SK-N-SH (cell line): ENCODE measurements at regions not wholly inside any gene's neighbourhood (a gene's known extent, or its start where the extent isn't known, plus 50 kb on each side); places are given as distances from the start of the nearest gene placed in this dataset.

Experiments
- GABPA ChIP-seq: IDR thresholded peaks from 2 replicates; pipeline ENCODE4 v1.4.0; 2012; ENCODE audit warnings: low read depth, mild to moderate bottlenecking
- GATA2 ChIP-seq: sonication (generic); formaldehyde crosslinking; IDR thresholded peaks from 2 replicates; pipeline ENCODE4 v1.5.0; 2020; ENCODE audit warnings: mild to moderate bottlenecking, missing genetic modification reagents
- JUND ChIP-seq: IDR thresholded peaks from 2 replicates; pipeline ENCODE4 v1.4.0; 2012
- RAD21 ChIP-seq: IDR thresholded peaks from 2 replicates; pipeline ENCODE4 v1.6.1; 2012; ENCODE audit warnings: mild to moderate bottlenecking, low read length
- RCOR1 ChIP-seq: fragments of 150-350 bp; IDR thresholded peaks from 2 replicates; pipeline ENCODE4 v1.6.1; 2017; ENCODE audit warnings: antibody characterized with exemption, low read length
- RFX5 ChIP-seq: IDR thresholded peaks from 2 replicates; pipeline ENCODE4 v1.6.1; 2012; ENCODE audit warnings: mild to moderate bottlenecking, improper control_type of control experiment, low read length
- TAF1 ChIP-seq: IDR thresholded peaks from 2 replicates; pipeline ENCODE4 v1.6.1; 2012; ENCODE audit warnings: low read depth, mild to moderate bottlenecking, low read length, moderate library complexity, borderline replicate concordance
- TEAD4 ChIP-seq: IDR thresholded peaks from 2 replicates; pipeline ENCODE4 v1.4.0; 2012; ENCODE audit warnings: mild to moderate bottlenecking, borderline replicate concordance; ENCODE audit not compliant: insufficient read depth
- TF ChIP-seq, protein P1 (sequence below): IDR thresholded peaks from 2 replicates; pipeline ENCODE4 v1.4.0; 2012; ENCODE audit warnings: low read depth, borderline replicate concordance
- TF ChIP-seq, protein P2 (sequence below): fragments of 200-600 bp; sonication (generic); IDR thresholded peaks from 2 replicates; pipeline ENCODE4 v1.6.1; 2017; ENCODE audit warnings: antibody characterized with exemption, mild to moderate bottlenecking, moderate library complexity
- TF ChIP-seq, protein P3 (sequence below): IDR thresholded peaks from 2 replicates; pipeline ENCODE4 v1.4.0; 2012; ENCODE audit warnings: low read depth
- TF ChIP-seq, protein P4 (sequence below): IDR thresholded peaks from 2 replicates; pipeline ENCODE4; 2012

DNA sequence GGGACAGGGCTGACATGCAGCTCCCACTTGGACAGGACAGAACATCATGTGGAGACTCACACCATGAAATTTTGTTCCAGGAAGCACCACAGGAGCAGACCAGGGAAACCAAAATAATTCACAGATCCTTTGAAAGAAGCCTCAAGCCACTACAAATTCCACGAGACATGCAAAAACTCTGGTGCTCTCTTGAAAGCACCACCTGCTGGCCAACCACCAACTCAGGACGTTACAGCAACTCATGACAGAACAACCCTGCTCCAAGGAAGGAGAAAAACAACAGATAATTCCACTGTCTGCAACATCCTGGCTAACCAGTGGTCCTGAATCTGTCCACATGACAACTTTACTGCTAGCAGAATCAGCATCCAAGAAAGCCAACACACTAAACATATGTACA, 516.0 kb downstream of the SPATA31D1 start:
- no peak for TF ChIP-seq RFX5
- TF ChIP-seq GABPA, result no peak
- no peak for TF ChIP-seq TAF1
- no peak for TF ChIP-seq TEAD4
- TF ChIP-seq, protein P1, sequence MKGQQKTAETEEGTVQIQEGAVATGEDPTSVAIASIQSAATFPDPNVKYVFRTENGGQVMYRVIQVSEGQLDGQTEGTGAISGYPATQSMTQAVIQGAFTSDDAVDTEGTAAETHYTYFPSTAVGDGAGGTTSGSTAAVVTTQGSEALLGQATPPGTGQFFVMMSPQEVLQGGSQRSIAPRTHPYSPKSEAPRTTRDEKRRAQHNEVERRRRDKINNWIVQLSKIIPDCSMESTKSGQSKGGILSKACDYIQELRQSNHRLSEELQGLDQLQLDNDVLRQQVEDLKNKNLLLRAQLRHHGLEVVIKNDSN, result no peak
- TF ChIP-seq JUND, result no peak
- TF ChIP-seq RCOR1, result no peak
- no peak for TF ChIP-seq GATA2 (CRISPR knock-in tag)
- TF ChIP-seq, protein P2, sequence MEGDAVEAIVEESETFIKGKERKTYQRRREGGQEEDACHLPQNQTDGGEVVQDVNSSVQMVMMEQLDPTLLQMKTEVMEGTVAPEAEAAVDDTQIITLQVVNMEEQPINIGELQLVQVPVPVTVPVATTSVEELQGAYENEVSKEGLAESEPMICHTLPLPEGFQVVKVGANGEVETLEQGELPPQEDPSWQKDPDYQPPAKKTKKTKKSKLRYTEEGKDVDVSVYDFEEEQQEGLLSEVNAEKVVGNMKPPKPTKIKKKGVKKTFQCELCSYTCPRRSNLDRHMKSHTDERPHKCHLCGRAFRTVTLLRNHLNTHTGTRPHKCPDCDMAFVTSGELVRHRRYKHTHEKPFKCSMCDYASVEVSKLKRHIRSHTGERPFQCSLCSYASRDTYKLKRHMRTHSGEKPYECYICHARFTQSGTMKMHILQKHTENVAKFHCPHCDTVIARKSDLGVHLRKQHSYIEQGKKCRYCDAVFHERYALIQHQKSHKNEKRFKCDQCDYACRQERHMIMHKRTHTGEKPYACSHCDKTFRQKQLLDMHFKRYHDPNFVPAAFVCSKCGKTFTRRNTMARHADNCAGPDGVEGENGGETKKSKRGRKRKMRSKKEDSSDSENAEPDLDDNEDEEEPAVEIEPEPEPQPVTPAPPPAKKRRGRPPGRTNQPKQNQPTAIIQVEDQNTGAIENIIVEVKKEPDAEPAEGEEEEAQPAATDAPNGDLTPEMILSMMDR, result no peak; the same call in 1 of the 2 replicates
- TF ChIP-seq RAD21, result no peak
- TF ChIP-seq, protein P3, sequence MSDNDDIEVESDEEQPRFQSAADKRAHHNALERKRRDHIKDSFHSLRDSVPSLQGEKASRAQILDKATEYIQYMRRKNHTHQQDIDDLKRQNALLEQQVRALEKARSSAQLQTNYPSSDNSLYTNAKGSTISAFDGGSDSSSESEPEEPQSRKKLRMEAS, result no peak
- TF ChIP-seq, protein P4, sequence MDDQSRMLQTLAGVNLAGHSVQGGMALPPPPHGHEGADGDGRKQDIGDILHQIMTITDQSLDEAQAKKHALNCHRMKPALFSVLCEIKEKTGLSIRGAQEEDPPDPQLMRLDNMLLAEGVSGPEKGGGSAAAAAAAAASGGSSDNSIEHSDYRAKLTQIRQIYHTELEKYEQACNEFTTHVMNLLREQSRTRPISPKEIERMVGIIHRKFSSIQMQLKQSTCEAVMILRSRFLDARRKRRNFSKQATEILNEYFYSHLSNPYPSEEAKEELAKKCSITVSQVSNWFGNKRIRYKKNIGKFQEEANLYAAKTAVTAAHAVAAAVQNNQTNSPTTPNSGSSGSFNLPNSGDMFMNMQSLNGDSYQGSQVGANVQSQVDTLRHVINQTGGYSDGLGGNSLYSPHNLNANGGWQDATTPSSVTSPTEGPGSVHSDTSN, result no peak
